ENCODE measurements at regions not wholly inside any gene's neighbourhood (a gene's known extent, or its start where the extent isn't known, plus 50 kb on each side); places are given as distances from the start of the nearest gene placed in this dataset.
"Not testable (repeated sequence)": the region's sequence is repeated elsewhere in the genome, so short reads cannot be mapped to it uniquely, and the experiment has no call there.

- FAIRE-seq = no peak
Measured at GRCh38 chr18:997499-997898, 92.8 kb downstream of the ADCYAP1 start.

DNA sequence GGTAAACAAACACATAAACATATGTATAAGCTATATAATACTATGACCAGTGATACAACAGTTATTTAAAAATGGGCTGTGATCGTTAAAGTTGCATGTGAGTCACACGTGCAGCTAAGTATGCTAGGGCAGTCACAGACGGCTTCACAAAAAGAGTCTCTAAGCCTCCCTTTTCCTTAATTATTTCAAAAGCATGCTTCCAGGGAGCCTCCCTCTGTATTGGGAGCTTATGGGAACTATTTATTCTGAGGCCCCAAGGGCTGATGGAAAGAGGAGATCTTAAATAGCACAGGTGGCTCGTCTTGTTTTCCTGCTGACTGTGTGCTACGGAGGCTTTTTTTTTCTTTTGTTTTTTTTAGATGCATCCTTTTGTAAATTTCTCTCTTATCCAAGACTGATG lies 94.3 kb downstream of the ADCYAP1 start:
- FAIRE-seq = no peak

DNA sequence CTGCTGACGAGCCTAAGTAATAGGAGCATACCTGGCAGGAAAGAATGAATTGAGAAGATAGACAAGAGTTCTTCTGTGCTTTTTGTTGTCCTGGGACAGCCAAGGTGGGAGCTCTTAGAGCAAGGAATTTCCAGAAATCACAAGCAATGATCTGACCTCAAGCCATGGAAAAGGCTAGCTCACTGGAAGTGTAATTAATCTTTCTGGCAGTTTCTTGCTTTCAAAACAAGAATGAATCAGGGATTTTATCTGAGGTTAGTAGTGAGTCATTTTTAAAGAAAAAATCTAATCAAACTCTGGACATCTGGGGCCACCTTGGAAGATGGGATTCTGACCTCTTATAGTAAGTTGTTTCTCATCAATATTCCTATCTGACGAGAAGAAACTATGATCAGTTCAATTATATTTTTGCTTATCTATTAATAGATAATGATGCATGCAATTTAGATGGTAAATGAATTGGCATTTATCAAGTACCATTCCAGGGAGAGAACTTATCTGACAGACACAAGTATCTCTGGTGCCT lies 98.0 kb downstream of the ADCYAP1 start:
- no peak for FAIRE-seq

GRCh38 chr18:1003499-1003898 lies 98.8 kb downstream of the ADCYAP1 start:
- no peak for FAIRE-seq

GRCh38 chr18:1006304-1006703 lies 101.6 kb downstream of the ADCYAP1 start:
- FAIRE-seq = no peak

DNA sequence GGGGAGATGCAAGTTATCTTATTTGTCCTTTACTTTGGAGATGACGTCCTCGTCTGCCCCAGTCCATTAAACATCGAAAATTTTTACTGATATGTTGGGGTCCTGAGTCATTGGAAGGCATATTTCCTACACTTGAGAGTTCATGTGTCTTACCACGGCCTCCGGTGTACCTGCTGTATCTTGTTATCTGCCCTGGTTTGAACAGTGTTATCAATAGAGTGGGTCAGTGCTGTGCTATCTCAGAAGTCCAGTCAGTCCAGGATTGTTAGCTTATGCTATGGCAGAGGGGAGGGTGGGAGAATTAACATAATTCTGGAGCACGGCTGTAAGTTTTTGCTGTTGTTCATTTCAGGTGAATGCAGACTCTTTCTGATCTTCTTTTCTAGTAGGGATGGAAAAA lies 102.3 kb downstream of the ADCYAP1 start:
- FAIRE-seq = no peak

- FAIRE-seq = no peak
Measured at GRCh38 chr18:1011349-1011748, 106.7 kb downstream of the ADCYAP1 start.

DNA sequence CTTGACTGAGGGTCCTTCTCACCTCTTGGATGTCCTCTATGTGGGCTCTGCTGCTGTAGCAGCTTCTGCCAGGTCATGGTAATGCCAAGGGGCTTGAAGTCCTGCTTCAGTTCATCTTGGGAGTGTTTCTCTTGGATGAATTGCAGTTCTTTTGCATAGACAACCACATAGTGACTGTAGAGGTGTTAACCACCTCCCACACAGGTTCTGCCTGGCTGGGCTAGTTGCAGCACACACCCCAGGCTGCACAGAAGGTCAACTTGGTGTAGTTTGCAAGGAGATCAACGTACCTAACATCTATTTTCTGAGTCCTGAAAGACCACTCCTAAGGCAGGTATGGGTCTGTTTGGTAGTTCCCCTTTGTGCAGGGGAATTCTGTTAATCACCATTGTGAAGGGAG lies 108.1 kb downstream of the ADCYAP1 start:
- FAIRE-seq = no peak

DNA sequence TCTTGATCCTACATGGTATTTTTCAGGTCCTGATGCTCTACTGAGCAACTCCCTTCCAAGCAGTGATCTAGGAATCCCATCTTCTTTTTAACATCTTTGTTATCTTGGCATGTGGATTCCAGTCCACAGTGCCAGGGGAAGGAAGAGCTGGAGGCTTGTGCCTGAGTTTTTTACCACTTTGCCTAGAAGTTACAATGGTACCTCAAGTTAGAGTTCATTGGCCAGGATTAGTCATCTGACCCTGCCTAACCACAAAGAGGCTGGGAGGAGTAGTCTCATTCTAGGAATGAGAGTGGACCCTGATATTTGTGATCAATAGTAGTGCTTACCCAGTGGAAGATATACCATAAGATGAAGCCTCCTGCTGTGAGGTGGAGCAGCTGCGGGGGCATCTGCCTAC lies 109.3 kb downstream of the ADCYAP1 start:
- no peak for FAIRE-seq

DNA sequence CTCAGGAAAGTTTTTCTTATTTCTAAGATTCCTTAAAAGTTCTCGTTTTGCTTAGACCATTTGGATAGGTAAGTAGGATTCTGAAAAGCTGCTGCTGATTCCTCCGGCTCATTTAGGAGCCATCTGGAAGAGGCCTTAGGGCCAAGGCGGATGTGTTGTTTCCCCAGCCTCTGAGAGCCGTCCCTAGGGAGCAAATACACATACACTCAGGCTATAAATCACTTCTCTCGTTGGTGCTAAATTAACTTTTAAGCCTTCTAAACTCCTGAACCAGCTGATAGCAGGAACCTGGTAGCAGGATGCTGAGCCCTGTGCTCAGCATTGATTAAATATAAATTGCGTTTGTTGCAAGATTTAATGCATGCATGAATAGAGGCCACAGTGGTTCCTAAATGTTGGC lies 109.8 kb downstream of the ADCYAP1 start:
- no peak for FAIRE-seq

DNA sequence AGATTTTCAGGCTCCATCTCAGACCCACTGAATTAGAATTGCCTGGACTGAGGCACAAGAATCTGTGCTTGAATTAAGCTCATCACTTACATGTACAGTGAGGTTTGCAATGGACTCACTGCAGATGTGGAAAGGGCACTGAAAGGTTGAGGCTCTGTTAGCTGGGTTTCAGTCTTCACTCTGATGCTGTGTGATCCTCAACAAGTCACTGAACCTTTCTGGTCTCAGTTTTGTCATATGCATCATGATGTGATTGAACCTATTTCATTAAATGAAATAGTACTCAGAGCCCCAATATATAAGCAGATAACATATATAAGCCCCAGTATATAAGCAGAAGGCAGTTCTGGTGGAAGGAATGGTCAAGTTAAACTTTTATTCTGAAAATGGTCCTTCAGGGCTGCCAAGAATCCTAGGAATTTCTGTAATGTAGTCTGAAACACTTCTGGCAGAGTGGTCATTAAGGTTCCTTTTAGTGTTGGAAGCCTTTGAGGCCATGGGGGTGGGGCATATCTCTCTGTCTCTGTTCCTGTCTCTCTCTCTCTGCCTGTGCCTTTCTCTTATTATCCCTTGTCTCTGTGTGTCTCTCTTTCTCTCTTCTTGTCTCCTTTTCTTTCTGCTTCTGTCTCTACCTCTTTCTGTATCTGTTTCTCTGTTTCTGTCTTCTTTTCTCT lies 110.4 kb downstream of the ADCYAP1 start:
- no peak for FAIRE-seq

- no peak for FAIRE-seq
Measured at GRCh38 chr18:1015777-1016176, 111.1 kb downstream of the ADCYAP1 start.

- no peak for FAIRE-seq
Measured at GRCh38 chr18:1017227-1018058, 112.8 kb downstream of the ADCYAP1 start.

DNA sequence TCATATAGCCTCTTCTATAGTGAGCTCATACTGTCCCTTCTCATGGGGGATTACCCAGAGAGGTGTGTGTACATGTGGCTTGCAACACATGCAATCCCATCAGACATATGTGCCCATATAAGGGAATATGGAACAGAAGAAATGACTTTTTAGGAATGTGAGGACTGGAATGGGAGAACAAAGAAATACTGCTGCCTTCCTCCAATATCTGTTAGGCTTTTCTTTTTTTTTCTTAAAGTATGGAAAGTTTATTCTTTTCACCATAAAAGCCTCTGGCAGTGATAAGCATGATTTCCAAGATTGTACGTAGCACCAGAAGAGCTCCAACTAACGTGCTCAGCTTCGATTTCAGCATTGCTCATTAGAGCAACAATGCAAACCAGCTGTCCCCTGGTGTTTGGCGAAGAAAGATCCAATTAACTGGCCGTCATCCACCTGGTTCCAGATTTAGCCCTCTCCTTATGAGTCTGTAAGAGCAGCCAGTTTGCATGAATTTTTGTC lies 113.6 kb downstream of the ADCYAP1 start:
- FAIRE-seq = no peak

DNA sequence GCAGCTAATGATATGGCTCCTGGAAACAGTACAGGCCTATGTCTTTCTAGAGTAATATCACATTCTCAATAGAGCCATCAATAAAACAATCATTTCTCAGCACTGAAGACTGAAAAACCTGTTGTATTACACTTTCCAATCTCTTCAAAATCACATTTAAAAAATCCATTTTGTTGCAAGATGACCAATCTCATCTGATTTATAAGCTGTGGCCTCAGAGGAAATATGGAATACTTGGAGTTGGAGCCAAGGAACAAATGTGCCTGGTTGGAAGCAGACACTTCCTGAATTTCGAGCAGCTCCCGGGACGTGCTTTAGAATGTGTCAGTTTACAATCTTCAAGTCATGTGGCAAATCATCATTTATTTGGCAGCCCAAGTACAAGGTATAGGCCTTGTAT lies 114.5 kb downstream of the ADCYAP1 start:
- no peak for FAIRE-seq

DNA sequence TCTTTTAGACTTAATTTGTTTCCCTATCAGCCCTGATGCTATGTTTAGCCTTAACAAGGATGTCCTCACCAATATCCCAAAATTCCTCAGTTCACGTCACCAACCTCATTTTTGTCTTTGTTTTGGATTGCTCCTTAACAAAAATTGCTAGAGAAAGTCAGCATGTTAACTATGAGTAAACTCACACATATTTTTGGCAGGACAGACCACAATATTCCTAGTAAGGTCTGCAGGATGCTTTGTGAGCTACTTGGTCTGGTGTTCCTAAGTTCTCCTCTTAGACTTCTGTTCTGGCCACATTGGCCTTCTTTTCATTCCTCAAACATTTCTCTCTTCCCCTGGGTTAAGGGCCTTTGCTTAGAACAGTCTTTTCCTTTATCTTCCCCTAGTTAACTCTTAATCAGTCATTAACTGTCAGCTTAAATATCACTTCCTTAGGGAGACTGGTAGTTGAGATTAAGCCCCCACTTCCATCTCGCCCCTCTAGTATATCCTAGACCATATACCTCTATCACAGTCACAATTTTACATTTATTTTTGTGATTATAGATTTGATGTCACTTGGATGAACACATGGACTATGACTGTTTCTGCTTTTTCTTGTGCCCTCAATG lies 116.2 kb downstream of the ADCYAP1 start:
- FAIRE-seq = no peak

GRCh38 chr18:1026930-1027329 lies 122.3 kb downstream of the ADCYAP1 start:
- no peak for FAIRE-seq

- not testable (repeated sequence) for FAIRE-seq
Measured at GRCh38 chr18:1033092-1033491, 128.4 kb downstream of the ADCYAP1 start.

DNA sequence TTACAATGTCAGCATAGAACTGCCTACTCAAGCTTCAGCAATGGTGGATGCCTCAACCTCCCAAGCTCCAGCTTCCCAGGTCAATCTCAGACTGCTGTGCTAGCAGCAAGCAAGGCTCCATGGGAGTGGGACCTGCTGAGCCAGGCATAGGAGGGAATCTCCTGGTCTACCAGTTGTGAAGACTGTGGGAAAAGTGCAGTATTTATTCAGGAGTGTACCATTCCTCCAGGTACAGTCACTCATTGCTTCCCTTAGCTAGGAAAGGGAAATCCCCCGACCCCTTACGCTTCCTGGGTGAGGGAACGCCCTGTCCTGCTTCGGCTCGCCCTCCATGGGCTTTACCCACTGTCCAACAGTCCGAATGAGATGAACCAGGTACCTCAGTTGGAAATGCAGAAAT lies 130.3 kb downstream of the ADCYAP1 start:
- no peak for FAIRE-seq

GRCh38 chr18:1036926-1037325 lies 132.3 kb downstream of the ADCYAP1 start:
- FAIRE-seq = no peak

- FAIRE-seq = no peak
Measured at GRCh38 chr18:1037776-1038175, 133.1 kb downstream of the ADCYAP1 start.

DNA sequence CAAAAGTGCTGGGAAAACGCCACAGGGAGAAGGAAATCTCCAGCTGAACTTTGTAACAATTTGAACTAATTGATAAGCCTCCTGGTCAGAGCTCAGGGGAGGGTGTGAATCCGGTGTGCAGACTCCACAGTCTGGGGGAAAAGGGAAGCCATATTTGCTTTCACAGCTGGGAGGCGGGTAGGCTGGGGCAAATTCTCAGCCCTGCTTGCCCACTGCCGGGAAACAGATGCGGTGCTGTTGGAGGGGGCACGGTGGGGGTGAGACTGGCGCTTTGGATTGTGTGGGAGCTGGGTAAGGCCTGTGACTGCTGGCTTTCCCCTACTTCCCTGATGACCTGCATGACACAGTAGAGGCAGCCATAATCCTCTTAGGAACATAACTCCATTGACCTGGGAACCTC lies 134.8 kb downstream of the ADCYAP1 start:
- no peak for FAIRE-seq

DNA sequence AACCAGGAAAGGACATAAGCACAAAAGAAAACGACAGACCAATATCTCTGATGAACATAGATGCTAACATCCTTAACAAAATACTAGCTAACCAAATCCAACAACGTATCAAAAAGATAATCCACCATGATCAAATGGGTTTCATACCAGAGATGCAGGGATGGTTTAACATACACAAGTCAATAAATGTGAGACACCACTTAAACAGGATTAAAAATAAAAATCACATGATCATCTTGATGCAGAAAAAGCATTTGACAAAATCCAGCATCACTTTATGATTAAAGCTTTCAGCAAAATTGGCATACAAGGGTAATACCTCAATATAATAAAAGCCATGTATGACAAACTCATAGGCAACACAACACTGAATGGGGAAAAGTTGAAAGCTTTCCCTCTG lies 138.4 kb downstream of the ADCYAP1 start:
- not testable (repeated sequence) for FAIRE-seq

GRCh38 chr18:1045658-1046057 lies 141.0 kb downstream of the ADCYAP1 start:
- no peak for FAIRE-seq

Measured in colon (tissue), 2 donors.